Urothelium cell line (cell line): ENCODE measurements at regions not wholly inside any gene's neighbourhood (a gene's known extent, or its start where the extent isn't known, plus 50 kb on each side); places are given as distances from the start of the nearest gene placed in this dataset.
"Not testable (repeated sequence)": the region's sequence is repeated elsewhere in the genome, so short reads cannot be mapped to it uniquely, and the experiment has no call there.

ENCODE experiments used
- DNase-seq: peaks from one replicate; pipeline ENCODE4 v3.0.0; 2011; ENCODE audit warnings: low spot score, mixed read lengths
- FAIRE-seq: peaks from 2 replicates; lab custom pipeline; 2011; peaks lifted over from hg19 to GRCh38; lab: Jason Lieb, UNC

DNA sequence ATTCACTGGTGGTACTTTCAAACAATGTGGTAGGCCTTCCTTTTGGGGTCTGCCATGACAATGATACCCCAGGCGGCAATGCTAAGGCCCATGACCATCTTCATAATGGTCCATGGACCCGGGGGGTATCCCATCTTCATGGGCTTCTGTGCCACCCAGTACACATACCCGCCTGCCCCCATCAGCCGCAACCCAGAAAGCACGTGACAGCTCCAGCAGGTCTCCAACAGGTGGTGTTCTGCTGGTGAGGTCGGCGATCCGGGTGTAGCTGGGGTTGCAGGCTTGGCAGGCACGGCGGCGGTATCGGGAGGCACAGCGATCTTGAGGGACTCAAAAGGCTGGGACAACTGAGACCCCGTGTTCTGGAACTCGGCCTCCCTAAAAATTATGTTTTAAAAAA is 214.5 kb downstream of the SNRPN start:
- no peak for FAIRE-seq
- no peak for DNase-seq

DNA sequence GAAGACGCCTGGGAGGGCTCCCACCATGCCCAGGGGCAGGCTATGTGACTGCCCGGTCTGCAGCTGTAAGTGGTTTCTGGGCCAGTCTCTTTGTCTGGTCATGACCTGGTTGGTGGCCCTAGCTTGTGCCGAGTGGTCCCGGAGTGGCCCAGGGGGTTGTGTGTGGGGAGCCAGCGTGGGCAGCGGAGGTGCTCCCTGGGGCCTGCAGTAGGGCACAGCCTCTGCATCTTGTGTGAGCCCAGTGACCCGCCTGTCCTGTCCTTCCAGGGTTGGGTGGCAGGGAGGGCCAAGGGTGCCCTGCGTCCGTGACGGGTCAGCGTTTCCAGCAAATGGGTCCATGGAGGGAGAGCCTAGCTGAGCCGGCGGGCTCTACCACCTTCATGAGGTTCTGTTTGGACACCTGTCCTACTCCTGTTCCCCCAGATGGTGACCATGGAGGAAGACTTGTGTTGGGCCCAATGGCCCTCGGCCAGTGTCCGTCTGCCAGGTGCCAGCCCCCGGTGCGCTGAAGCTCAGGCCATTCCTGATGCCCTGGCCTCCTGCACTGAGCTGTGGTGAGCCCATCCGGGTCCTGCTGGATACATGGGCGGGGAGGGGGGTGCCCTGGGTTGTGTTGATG is 215.4 kb downstream of the SNRPN start:
- no peak for FAIRE-seq
- no peak for DNase-seq

DNA sequence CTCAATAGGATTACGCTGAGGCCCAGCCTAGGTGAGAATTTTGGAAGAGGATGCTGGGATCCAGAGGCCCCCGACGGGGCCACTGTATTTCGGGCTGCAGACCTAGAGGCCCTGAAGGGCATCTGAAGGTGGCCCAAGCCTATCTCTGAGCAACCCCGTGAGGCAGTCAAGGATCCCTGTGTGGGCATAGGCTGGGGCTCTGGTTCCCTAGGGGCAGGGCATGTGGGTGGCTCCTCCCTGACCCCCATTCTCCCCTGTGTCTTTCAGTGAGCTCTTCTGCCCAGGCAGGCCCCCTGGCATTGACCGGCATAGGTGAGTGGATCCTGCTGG is 216.0 kb downstream of the SNRPN start:
- no peak for DNase-seq
- no peak for FAIRE-seq

DNA sequence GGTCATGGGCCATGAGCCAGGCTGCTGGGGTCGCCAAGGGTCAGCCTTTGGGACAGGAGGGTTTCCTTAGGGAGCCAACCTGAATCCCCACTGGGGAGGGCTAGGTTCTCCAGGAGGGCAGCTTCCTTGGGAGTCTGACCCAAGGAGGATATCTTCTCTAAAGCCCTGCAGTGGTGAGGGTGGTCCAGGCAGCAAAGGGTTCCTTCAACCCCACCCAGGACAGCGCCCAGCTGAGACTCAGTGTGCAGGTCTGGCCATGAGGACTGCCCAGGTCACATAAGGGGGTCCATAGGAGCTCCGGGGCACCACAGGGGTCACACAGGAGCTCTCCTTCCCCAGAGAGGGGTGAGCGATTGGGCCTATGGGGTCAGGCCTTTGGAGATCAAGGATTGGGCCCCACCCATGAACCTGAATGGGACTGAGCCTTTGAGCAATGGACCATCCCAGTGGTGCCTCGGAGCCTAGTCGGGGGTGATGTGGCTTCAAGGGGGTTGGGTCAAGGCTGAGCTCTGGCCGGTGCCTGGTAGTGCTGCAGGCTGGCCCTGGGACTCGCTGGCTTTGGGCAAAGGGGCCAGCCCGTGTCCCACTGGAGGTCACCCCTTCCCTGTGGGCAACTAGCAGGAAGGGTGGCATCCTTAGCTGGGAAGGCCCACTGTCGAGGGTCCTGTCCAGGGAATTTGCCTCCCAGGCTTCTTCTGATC is 216.5 kb downstream of the SNRPN start:
- DNase-seq = no peak
- no peak for FAIRE-seq

DNA sequence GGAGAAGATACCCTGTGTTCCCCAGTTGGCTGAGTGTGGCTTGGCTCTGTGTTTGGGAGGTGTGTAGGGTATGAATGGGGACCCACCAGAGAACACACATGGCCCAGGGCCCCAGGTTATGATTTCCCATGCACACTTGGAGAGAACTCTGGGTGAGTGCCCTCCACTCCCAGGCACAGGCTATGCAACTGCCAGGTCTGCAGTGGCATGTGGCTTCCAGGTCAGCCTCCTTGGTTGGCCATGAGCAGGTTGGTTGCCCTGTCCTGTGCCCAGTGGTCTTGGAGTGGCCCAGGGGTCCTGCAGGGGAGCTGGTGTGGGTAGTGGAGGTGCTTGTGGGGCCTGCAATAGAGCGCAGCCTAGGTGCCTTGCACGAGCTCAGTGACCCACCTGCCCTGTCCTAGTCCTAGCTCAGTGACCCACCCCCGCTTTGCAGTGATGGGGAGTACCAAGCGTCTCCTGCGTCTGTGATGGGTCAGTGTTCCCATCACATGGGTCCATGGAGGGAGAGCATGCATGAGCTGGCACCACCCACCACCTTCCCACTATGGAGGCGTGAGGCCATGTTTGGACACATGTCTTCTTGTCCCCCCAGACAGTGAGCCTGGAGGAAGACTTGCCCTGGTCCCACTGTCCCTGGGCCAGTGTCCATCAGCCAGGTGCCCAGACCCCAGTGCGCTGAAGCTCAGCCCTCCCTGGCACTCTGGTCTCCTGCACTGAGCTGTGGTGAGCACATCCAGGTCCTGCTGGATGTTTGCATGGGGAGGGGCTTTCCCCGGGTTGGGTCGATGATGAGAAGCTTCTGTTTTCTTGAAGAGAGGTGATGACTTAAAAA is 217.3 kb downstream of the SNRPN start:
- DNase-seq = no peak
- FAIRE-seq = no peak

DNA sequence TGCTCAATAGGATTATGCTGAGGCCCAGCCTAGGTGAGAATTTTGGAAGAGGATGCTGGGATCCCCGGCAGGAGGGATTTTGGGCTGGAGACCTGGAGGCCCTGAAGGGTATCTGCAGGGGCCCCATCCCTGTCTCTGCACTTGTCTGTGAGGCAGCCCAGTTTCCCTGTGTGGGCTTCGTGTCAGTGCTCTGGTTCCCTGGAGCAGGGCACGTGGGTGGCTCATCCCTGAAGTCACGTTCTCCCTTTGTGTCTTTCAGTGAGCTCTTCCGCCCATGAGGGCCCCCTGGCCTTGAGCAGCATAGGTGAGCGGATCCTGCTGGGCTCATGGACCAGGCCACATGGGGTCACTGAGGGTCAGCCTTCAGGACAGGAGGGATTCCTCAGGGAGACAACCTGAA is 217.9 kb downstream of the SNRPN start:
- DNase-seq (no peak), FAIRE-seq (no peak)

DNA sequence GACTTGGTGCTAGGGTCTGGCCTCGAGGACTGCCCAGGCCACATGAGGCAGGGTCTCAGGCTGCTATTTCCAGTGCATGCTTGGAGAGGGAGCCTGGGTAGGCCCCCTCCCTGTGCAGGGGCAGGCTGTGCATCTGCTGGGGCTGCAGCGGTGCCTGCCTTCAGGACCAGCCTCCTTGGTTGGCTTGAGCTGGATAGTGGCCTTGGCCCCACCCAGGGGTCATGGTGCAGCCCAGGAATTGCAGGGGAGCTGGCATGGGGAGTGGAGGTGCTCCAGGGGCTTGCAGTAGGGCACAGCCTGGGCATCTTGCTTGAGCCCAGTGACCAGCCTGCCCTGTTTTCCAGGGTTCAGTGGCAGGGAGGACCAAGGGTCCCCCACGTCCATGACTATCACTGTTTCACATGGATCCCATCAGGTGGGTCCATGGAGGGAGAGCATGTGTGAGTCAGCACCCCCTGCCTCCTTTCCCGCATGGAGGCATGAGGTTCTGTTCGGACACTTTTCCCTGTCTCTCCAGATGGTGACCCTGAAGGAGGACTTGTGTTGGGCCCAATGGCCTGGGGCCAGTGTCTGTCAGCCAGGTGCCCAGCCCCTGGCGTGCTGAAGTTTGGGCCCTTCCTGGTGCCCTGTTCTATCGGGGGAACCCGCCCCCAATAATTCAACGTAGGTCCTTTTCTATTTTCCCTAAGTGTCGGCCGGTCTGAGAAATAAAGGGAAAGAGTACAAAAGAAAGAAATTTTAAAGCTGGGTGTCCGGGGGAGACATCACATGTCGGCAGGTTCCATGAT is 218.6 kb downstream of the SNRPN start:
- DNase-seq (no peak), FAIRE-seq (no peak)

DNA sequence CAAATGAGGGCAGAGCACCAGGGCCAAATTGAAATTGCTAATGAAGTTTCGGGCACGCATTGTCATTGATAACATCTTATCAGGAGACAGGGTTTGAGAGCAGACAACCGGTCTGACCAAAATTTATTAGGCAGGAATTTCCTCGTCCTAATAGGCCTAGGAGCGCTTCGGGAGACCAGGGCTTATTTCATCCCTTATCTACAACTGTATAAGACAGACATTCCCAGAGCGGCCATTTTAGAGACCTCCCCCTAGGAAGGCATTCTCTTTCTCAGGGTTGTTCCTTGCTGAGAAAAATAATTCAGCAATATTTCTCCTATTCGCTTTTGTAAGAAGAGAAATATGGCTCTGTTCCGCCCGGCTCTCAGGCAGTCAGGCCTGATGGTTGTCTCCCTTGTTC is 219.4 kb downstream of the SNRPN start:
- DNase-seq, FAIRE-seq: not testable (repeated sequence)

DNA sequence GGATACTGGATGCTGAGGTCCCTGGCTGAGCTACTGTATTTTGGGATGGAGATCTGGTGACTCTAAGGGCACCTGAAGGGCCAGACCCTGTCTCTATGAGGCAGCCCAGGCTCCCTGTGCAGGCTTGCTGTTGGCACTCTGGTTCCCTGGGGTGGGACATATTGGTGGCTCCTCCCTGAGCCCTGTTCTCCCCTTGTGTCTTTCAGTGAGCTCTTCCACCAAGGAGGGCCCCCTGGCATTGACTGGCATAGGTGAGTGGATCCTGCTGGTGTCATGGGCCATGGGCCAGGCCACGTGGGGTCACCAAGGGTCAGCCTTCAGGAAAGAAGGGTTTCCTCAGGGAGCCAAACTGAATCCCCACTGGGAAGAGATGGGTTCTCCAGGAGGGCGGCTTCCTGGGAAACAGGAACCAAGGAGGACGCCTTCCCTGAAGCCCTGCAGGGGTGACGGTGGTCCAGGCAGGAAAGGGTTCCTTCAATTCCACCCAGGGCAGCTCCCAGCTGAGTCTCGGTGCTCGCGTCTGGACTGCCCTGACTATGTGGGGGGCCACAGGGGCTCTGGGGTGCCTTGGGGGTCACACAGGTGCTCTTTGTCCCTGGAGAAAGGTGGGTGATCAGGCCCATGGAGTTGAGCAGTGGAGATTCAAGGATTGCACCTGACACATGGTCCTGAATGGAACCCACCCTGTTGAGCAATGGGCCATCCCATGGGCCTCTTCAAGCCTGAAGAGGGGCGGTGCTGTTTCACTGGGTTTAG is 220.4 kb downstream of the SNRPN start:
- FAIRE-seq (no peak), DNase-seq (no peak)

DNA sequence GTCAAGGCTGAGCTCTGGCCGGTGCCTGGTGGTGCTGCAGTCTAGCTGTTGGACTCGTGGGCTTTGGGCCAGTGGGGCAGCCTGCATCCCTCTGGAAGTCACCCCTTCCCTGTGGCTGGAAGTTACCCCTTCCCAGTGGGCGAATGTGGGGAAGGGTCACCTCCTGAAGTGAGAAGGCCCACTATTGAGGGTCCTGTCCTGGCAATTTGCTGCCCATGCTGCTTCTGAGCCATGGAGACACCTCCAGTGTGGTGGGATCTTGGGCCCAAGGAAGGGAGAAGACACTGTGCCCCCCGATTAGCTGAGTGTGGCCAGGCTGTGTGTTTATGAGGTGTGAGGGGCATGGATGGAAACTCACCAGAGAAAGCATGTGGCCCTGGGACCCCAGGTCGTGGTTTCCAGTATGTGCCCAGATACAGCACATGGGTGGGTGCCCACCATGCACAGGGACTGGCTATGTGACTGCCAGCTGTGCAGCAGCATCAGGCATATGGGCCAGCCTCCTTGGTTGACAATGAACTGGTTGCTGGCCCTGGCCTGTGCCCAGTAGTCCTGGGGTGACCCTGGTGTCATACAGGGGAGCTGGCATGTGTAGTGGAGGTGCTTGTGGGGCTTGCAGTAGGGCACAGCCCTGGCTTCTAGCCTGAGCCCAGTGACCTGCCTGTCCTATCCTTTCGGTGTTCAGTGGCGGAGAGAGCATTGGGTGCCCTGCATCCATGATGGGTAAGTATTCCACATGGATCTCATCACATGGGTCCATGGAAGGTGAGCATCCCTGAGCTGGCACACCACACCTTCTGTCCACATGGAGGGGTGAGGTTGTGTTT is 221.2 kb downstream of the SNRPN start:
- FAIRE-seq (no peak), DNase-seq (no peak)

DNA sequence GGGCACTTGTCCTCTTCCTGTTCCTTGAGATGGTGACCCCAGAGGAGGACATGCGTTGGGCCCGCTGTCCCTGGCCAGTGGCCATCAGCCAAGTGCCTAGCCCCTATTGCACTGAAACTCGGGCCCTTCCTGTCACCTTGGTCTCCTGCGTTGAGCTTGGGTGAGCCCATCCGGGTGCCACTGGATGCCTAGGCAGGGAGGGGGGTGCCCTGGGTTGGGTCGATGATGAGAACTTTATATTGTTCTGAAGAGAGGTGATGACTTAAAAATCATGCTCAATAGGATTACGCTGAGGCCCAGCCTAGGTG is 221.8 kb downstream of the SNRPN start:
- FAIRE-seq (no peak), DNase-seq (no peak)

DNA sequence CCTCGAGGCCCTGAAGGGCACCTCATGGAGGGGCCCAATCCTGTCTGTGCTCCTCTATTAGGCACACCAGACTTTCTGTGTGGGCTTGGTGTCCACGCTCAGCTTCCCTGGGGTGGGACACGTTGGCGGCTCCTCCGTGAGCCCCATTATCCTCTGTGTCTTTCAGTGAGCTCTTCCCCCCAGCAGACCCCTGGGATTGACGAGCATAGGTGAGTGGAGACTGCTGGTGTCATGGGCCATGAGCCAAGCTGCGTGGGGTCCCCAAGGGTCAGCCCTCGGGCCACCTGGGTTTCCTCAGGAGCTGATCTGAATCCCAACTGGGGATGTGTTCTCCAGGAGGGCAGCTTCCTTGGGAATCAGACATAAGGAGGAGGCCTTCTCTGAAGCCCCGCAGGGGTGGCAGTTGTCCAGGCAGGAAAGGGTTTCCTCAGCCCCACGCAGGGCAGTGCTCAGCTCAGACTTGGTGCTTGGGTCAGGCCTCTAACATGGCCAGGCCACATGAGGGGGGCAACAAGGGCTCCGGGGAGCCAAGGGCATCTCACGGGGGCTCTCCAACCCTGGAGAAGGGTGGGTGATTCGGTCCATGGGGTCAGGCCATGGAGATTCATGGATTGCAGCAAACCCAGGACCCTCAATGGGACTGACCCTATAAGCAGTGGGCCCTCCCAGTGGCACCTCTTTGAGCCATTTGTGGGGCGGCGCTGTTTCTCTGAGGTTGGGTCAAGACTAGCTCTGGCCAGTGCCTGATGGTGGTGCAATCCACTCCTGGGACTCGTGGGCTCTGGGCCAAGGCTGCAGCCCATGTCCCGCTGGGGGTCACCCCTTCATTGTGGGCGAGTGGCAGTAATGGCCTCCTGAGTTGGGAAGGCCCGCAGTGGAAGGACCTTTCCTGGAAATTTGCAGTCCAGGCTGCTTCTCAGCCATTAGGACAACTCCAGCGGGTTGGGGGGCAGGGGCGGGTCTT is 222.5 kb downstream of the SNRPN start:
- no peak for DNase-seq
- FAIRE-seq = no peak

DNA sequence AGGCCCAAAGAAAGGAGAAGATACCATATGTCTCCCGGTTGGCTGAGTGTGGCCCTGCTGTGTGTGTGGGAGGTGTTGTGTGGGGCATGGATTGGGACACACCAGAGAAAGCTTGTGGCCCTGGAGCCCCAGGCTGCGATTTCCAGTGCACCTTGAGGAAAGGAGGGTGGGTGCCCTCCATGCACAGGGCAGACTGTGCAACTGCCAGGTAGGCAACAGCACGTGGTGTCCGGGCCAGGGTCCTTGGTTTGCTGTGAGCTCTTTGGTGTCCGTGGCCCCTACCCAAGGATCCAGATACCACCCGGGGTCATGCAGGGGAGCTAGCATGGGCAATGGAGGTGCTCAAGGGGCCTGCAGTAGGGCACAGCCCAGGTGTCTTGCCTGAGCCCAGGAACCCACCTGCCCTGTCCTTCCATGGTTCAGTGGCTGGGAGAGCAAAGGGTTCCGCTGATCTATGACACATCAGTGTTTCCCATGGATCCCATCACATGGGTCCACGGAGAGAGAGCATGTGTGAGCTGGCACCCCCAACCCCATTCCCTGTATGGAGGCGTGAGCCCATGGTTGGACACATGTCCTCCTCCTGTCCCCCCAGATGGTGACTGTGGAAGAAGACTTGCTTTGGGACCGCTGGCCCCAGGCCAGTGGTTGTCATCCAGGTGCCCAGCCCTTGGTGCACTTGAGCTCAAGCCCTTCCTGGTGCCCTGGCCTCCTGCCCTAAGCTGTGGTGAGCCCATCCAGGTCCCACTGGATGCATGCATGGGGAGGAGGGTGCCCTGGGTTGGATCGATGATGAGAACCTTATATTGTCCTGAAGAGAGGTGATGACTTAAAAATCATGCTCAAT is 223.4 kb downstream of the SNRPN start:
- FAIRE-seq = no peak
- no peak for DNase-seq

DNA sequence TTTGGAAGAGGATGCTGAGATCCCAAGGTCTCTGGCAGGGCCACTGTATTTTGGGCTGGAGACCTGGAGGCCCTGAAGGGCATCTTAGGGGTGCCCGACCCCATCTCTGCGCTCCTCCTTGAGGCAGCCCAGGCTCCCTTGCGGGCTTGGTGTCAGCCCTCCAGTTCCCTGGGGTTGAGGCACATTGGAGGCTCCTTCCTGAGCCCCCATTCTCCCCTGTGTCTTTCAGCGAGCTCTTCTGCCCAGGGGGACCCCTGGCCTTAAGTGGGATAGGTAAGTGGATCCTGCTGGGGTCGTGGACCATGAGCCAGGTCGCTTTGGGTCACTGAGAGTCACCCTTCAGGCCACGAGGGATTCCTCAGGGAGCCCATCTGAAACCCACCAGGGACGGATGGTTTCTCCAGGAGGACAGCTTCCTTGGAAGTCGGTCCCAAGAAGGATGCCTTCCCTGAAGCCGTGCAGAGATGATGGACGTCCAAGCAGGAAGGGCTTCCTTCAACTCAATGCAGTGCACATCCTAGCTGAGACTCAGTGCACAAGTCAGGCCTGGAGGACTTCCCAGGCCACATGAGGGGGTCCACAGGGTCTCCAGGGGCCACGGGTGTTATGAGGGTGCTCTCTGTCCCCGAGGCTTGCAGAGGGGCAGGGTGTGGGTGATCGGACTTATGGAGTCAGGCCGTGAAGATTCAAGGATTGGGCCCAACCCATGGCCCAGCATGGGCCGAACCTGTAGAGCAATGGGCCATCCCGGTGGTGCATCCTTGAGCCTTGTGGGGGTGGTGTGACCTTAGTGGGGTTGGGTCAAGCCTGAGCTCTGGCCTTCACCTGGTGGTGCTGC is 224.3 kb downstream of the SNRPN start:
- DNase-seq = no peak
- FAIRE-seq = no peak

DNA sequence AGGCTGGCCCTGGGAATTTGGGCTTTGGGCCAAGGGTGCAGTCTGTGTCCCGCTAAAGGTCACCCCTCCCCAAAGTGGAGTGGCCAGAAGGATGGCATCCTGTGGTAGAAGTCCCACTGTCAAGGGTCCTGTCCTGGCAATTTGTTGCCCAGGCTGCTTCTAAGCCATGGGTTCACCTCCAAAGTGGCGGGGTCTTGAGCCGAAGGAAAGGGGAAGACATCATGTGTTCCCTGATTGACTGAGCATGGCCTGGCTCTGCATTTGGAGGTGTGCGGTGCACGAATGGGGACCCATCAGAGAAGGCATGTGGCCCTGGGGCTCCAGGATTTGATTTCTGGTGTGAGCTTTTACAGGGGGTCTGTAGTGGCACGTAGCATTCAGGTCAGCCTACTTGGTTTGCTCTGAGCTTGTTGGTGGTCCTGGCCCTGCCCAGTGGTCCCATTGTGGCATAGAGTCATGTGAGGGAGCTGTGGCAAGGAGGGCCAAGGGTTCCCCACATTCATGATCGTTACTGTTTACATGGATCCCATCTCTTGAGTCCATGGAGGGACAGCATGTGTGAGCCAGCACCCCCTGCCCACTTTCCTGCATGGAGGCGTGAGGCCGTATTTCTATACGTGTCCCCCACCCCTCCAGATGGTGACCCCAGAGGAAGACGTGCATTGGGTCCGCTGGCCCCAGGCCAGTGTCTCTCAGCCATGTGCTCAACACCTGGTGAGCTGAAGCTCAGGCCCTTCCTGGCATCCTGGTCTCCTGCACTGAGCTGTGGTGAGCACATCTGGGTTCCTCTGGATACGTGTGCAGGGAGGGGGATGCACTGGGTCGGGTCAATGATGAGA is 225.1 kb downstream of the SNRPN start:
- no peak for DNase-seq
- no peak for FAIRE-seq

DNA sequence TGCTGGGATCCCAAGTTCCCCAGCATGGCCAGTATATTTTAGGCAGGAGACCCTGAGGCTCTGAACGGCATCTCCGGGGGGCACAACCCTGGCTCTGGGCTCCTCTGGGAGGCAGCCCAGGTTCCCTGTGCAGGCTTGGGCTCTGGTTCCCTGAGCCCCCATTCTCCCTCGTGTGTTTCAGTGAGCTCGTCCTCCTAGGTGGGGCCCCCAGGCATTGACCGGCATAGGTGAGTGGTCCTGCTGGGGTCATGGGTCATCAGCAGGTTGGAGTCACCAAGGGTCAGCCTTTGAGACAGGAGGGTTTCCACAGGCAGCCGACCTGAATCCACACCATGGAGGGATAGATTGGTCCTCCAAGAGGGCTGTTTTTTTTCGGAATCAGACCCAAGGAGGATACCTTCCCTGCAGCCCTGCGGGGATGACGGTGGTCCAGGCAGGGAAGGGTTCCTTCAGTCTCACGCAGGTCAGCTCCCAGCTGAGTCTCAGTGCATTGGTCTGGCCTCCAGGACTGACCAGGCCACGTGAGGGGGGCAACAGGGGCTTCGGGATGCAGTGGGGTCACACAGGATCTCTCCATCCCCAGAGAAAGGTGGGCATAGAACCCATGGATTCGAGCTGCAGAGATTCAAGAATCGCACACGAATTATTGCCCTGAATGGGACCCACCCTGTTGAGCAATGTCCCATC is 226.0 kb downstream of the SNRPN start:
- FAIRE-seq (no peak), DNase-seq (no peak)
